HEK293 (cell line): ENCODE measurements at regions not wholly inside any gene's neighbourhood (a gene's known extent, or its start where the extent isn't known, plus 50 kb on each side); places are given as distances from the start of the nearest gene placed in this dataset.

Experiments
- CTCF ChIA-PET: fragments of 350-600 bp; formaldehyde crosslinking; extraction: SDS; loops from one replicate; lab custom pipeline; 2021; ENCODE audit warnings: antibody characterized with exemption; lab: Yijun Ruan, JAX
- POLR2A ChIA-PET: fragments of 300-600 bp; formaldehyde crosslinking; extraction: SDS; loops from one replicate; lab custom pipeline; 2020; ENCODE audit warnings: antibody characterized with exemption, inconsistent platforms; lab: Yijun Ruan, JAX
- H3K27ac ChIP-seq: fragments of 200-500 bp; sonication (Bioruptor generic); 2 replicates; pipeline ENCODE4 v1.5.1; 2014; ENCODE audit warnings: low read depth, low read length, control low read depth, inconsistent platforms; ENCODE audit errors: extremely low read depth
- H3K36me3 ChIP-seq, 2 experiments: fragments of 200-500 bp in 1 of 2; sonication (Bioruptor generic) in 1 of 2; 1 replicate in 1 of 2; 2 replicates in 1 of 2; pipeline ENCODE4 v1.5.1; 2014 to 2017; ENCODE audit warnings: inconsistent platforms in 2 of 2, low read length in 2 of 2; ENCODE audit not compliant: control insufficient read depth in 2 of 2, insufficient read depth in 1 of 2
- H3K4me1 ChIP-seq: fragments of 200-500 bp; sonication (Bioruptor generic); 2 replicates; pipeline ENCODE4 v1.5.1; 2014; ENCODE audit warnings: mild to moderate bottlenecking, low read length, inconsistent platforms; ENCODE audit not compliant: control insufficient read depth, insufficient read depth
- H3K4me3 ChIP-seq: 2 replicates; pipeline ENCODE4 v1.5.1; 2011; ENCODE audit warnings: low read depth, mild to moderate bottlenecking, control low read depth, low read length, moderate library complexity
- H3K9me3 ChIP-seq: fragments of 200-500 bp; sonication (Bioruptor generic); 2 replicates; pipeline ENCODE4 v1.5.1; 2014; ENCODE audit warnings: low read depth, low read length, inconsistent platforms; ENCODE audit not compliant: control insufficient read depth, insufficient read depth
- OVOL3 ChIP-seq: fragments of 450-650 bp; formaldehyde crosslinking; IDR thresholded peaks from 2 replicates; pipeline ENCODE4 v1.5.1; 2016; ENCODE audit warnings: missing biosample characterization, missing genetic modification characterization
- ZFHX2 ChIP-seq: fragments of 450-650 bp; formaldehyde crosslinking; conservative IDR thresholded peaks from 2 replicates; pipeline ENCODE4 v1.5.1; 2016; ENCODE audit warnings: missing biosample characterization, missing genetic modification characterization
- ZNF114 ChIP-seq: fragments of 450-650 bp; formaldehyde crosslinking; IDR thresholded peaks from 2 replicates; pipeline ENCODE4 v1.5.0; 2017; ENCODE audit warnings: missing biosample characterization, missing genetic modification characterization
- ZNF132 ChIP-seq: fragments of 450-650 bp; formaldehyde crosslinking; IDR thresholded peaks from 2 replicates; pipeline ENCODE4 v1.5.1; 2017; ENCODE audit warnings: missing biosample characterization, missing genetic modification characterization, borderline replicate concordance
- ZNF175 ChIP-seq: fragments of 450-650 bp; formaldehyde crosslinking; IDR thresholded peaks from 2 replicates; pipeline ENCODE4 v1.5.1; 2016; ENCODE audit warnings: missing biosample characterization, missing genetic modification characterization
- ZNF211 ChIP-seq: fragments of 450-650 bp; formaldehyde crosslinking; IDR thresholded peaks from 2 replicates; pipeline ENCODE4 v1.5.1; 2016; ENCODE audit warnings: low read depth, missing biosample characterization, missing genetic modification characterization
- ZNF26 ChIP-seq: fragments of 450-650 bp; formaldehyde crosslinking; IDR thresholded peaks from 2 replicates; pipeline ENCODE4 v1.5.1; 2016; ENCODE audit warnings: missing biosample characterization, missing genetic modification characterization
- ZNF266 ChIP-seq: fragments of 450-650 bp; formaldehyde crosslinking; IDR thresholded peaks from 2 replicates; pipeline ENCODE4 v1.5.1; 2016; ENCODE audit warnings: missing biosample characterization, missing genetic modification characterization, low read depth
- ZNF274 ChIP-seq, 2 experiments: fragments of 200-500 bp in 1 of 2; fragments of 450-650 bp in 1 of 2; sonication (Bioruptor generic) in 1 of 2; formaldehyde crosslinking in 1 of 2; IDR thresholded peaks; 2 replicates each; pipeline versions ENCODE4 v1.5.1 to v1.6.1; 2014 to 2016; ENCODE audit warnings: borderline replicate concordance in 1 of 2, inconsistent platforms in 1 of 2, low read length in 1 of 2, missing biosample characterization in 1 of 2, missing genetic modification characterization in 1 of 2
- ZNF324 ChIP-seq: fragments of 450-650 bp; formaldehyde crosslinking; IDR thresholded peaks from 2 replicates; pipeline ENCODE4 v1.5.1; 2016; ENCODE audit warnings: missing biosample characterization, missing genetic modification characterization
- ZNF341 ChIP-seq: fragments of 450-650 bp; formaldehyde crosslinking; IDR thresholded peaks from 2 replicates; pipeline ENCODE4; 2016; ENCODE audit warnings: low read depth, missing biosample characterization, missing genetic modification characterization
- ZNF354C ChIP-seq: fragments of 450-650 bp; formaldehyde crosslinking; IDR thresholded peaks from 2 replicates; pipeline ENCODE4 v1.5.1; 2016; ENCODE audit warnings: missing biosample characterization, missing genetic modification characterization, low read depth, borderline replicate concordance
- ZNF394 ChIP-seq: fragments of 450-650 bp; formaldehyde crosslinking; IDR thresholded peaks from 2 replicates; pipeline ENCODE4 v1.5.1; 2016; ENCODE audit warnings: missing biosample characterization, missing genetic modification characterization, mild to moderate bottlenecking, moderate library complexity, borderline replicate concordance
- ZNF501 ChIP-seq: fragments of 450-650 bp; formaldehyde crosslinking; IDR thresholded peaks from 2 replicates; pipeline ENCODE4 v1.5.1; 2016; ENCODE audit warnings: missing biosample characterization, missing genetic modification characterization
- ZNF510 ChIP-seq: fragments of 450-650 bp; formaldehyde crosslinking; IDR thresholded peaks from 2 replicates; pipeline ENCODE4 v1.5.1; 2018; ENCODE audit warnings: mild to moderate bottlenecking, missing genetic modification characterization, missing biosample characterization; ENCODE audit not compliant: insufficient replicate concordance
- ZNF548 ChIP-seq: fragments of 450-650 bp; formaldehyde crosslinking; IDR thresholded peaks from 2 replicates; pipeline ENCODE4 v1.5.1; 2016; ENCODE audit warnings: missing biosample characterization, missing genetic modification characterization
- ZNF621 ChIP-seq: fragments of 450-650 bp; formaldehyde crosslinking; IDR thresholded peaks from 2 replicates; pipeline ENCODE4 v1.5.1; 2017; ENCODE audit warnings: missing biosample characterization, missing genetic modification characterization
- ZNF639 ChIP-seq: fragments of 450-650 bp; formaldehyde crosslinking; IDR thresholded peaks from 2 replicates; pipeline ENCODE4 v1.5.1; 2016; ENCODE audit warnings: missing biosample characterization, missing genetic modification characterization
- ZNF747 ChIP-seq: fragments of 450-650 bp; formaldehyde crosslinking; IDR thresholded peaks from 2 replicates; pipeline ENCODE4 v1.5.1; 2016; ENCODE audit warnings: missing biosample characterization, missing genetic modification characterization
- ZNF791 ChIP-seq: fragments of 450-650 bp; formaldehyde crosslinking; IDR thresholded peaks from 2 replicates; pipeline ENCODE4 v1.5.1; 2016; ENCODE audit warnings: missing biosample characterization, missing genetic modification characterization
- ZSCAN23 ChIP-seq: fragments of 450-650 bp; formaldehyde crosslinking; IDR thresholded peaks from 2 replicates; pipeline ENCODE4 v1.5.1; 2016; ENCODE audit warnings: missing biosample characterization, missing genetic modification characterization
- ZSCAN5A ChIP-seq: fragments of 450-650 bp; formaldehyde crosslinking; IDR thresholded peaks from 2 replicates; pipeline ENCODE4 v1.5.1; 2016; ENCODE audit warnings: missing biosample characterization, missing genetic modification characterization

DNA sequence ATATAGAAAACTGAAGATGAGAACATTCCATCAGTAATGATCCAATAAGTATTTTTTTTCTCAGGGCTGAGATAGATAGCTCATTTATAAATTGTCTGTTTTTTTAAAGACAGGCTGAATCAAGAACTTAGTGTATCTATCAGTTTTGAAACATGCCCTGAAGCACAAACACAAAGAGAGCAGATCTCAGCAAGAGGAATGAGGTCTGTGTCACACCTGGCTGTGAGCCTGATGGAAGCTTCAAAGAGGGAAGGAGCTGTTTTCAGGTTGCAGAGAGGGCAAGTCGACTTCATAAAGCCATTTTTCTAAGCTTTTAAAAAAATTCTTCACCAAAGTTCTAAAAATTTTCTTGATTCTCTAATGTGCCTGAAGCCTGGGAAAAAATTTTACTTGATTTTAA lies 434.9 kb downstream of the PDGFC start:
- H3K36me3 ChIP-seq = no peaks in the 10 kb centered on the region
- no peaks in the 10 kb centered on the region for H3K9me3 ChIP-seq
- ChIA-PET CTCF (interaction anchor here (0.7 kb wide), 1 partner anchor 440 kb away, joined by 5 read pairs; no protein-coding TSS in a partner anchor), POLR2A (no interaction called here)
- no peak overlapping the region for H3K4me3 ChIP-seq
- TF ChIP-seq ZNF341 (tag by site-specific recombination) = no peak
- no peak for TF ChIP-seq ZNF26 (tag by site-specific recombination)
- no peaks in the 10 kb centered on the region for H3K4me1 ChIP-seq
- no peak overlapping the region for H3K27ac ChIP-seq

DNA sequence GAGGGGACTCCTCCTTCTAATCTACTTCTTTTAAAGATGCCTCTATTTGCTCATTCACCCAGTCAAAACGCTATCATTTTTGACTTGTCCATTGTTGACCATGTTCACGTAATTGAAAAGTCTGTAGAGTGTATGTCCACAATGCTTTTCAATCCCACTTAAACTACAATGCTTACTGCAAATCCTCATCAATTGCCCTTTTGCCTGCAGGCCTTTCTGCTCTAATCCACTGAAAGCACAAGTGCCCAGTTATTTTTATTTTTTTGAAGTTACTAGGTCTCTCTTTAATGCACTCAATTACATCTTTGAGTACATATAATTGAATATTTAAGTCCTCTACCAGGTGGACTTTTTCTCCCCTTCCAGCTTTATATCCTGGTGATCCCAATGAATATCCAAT lies 437.4 kb downstream of the PDGFC start:
- no peaks in the 10 kb centered on the region for H3K9me3 ChIP-seq
- TF ChIP-seq ZNF211 (tag by site-specific recombination) = no peak
- no peak for TF ChIP-seq ZNF501
- H3K36me3 ChIP-seq = no peaks in the 10 kb centered on the region
- H3K4me1 ChIP-seq = no peaks in the 10 kb centered on the region
- ChIA-PET POLR2A (no interaction called here), CTCF (interaction anchor here (0.6 kb wide), 1 partner anchor 371 kb away, joined by 3 read pairs; no protein-coding TSS in a partner anchor)
- no peak overlapping the region for H3K27ac ChIP-seq
- no peak overlapping the region for H3K4me3 ChIP-seq

DNA sequence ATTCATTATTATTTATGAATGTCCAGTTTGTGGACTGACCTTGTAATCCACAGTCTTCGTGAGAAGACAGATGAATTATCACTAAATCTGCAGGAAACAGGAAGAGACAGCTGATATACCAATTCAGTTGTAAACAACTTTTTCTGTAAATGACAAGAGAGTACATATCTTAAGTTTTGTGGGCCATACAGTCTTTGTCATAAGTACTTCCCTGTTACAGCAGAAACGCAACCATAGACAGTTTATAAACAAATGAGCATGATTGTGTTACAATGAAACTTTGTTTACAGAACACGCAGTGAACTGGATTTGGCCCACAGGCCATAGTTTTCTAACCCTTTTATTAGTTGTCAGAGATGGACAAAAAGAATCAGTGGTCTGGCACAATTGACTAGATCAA lies 443.4 kb downstream of the PDGFC start:
- ChIA-PET POLR2A (no interaction called here), CTCF (no interaction called here)
- no peaks in the 10 kb centered on the region for H3K4me1 ChIP-seq

More for the DNA sequence above, 443.4 kb downstream of the PDGFC start:
- no peaks in the 10 kb centered on the region for H3K36me3 ChIP-seq
- TF ChIP-seq ZNF639 (no peak), ZNF274 (IDR thresholded peaks at IDR 0.05; ENCODE audit: low read length) (no peak), ZNF274 (tag by site-specific recombination; IDR thresholded peaks at IDR 0.05; ENCODE audit: borderline replicate concordance) (no peak), ZNF132 (no peak), ZNF621 (no peak), ZNF114 (no peak), ZNF175 (tag by site-specific recombination) (no peak), ZSCAN5A (tag by site-specific recombination) (no peak), ZSCAN23 (tag by site-specific recombination) (no peak), ZNF510 (tag by site-specific recombination) (no peak), ZNF354C (tag by site-specific recombination) (no peak), ZNF394 (tag by site-specific recombination) (no peak), ZFHX2 (no peak), OVOL3 (tag by site-specific recombination) (no peak), ZNF324 (tag by site-specific recombination) (no peak), ZNF791 (tag by site-specific recombination) (no peak), ZNF747 (no peak), ZNF266 (tag by site-specific recombination) (no peak), ZNF548 (tag by site-specific recombination) (no peak)
- no peak overlapping the region for H3K27ac ChIP-seq
- H3K9me3 ChIP-seq = no peaks in the 10 kb centered on the region
- no peak overlapping the region for H3K4me3 ChIP-seq
